A673 (cell line): ENCODE measurements at regions not wholly inside any gene's neighbourhood (a gene's known extent, or its start where the extent isn't known, plus 50 kb on each side); places are given as distances from the start of the nearest gene placed in this dataset.

Experiments
- CTCF ChIP-seq: fragments of 300-800, 200-600 bp; sonication (generic); conservative IDR thresholded peaks from 2 replicates; pipeline ENCODE4 v1.5.1; 2017; ENCODE audit warnings: low read depth, mild to moderate bottlenecking, antibody characterized with exemption, low read length, moderate library complexity, mixed read lengths
- EZH2 ChIP-seq: fragments of 200-600 bp; sonication (generic); IDR thresholded peaks from 2 replicates; pipeline ENCODE4 v1.6.1; 2017; ENCODE audit warnings: borderline replicate concordance, low read depth, mild to moderate bottlenecking, mixed read lengths, antibody characterized with exemption, low read length; ENCODE audit not compliant: poor library complexity, severe bottlenecking

- TF ChIP-seq CTCF (no peak), EZH2 (no peak)
Observed at GRCh38 chr16:86297866-86298757, 212.2 kb upstream of the FOXF1 start.
